DMS114 treated with DMSO at 0.1 percent for 48 hours (cell line): ENCODE measurements at regions not wholly inside any gene's neighbourhood (a gene's known extent, or its start where the extent isn't known, plus 50 kb on each side); places are given as distances from the start of the nearest gene placed in this dataset.
"Not testable (repeated sequence)": the region's sequence is repeated elsewhere in the genome, so short reads cannot be mapped to it uniquely, and the experiment has no call there.

ENCODE experiments used
- DNase-seq: peaks from one replicate; lab custom pipeline; 2025; ENCODE audit not compliant: unreplicated experiment; lab: John Stamatoyannopoulos, UW

DNA sequence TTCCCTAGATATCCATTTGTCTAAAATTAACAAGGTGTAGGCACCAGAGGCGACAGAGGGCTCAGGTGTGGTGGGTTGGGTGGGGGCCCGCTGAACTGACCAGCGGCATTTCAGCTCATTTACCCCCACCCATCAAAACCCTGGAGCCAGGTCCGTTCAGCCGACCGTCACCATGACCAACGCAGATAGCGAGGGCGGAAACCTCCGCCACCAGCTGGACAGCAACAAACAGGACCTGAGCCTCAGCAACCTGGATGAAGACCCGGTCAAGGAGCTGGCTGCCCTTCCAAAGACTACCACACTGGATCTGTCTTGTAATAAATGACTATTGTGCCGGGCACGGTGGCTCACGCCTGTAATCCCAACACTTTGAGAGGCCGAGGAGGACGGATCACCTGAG, 120.8 kb upstream of the LGSN start:
- DNase-seq = no peak

GRCh38 chr6:63441266-63441956, 121.6 kb upstream of the LGSN start:
- peak; percentile 23 for DNase-seq

DNA sequence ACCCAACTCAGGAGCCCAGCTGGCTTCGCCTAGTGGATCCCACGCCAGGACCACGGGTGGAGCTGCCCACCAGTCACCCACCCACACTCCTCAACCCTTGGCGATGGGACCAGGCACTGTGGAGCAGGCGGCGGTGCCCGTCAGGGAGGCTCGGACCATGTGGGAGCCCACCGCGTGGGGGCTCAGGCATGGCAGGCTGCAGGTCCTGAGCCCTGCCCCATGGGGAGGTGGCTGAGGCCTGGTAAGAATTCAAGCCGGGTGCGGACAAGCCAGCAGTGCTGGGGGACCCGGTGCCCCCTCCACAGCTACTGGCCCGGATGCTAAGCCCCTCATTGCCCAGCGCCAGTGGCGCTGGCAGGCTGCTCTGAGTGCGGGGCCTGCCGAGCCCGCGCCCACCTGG, 123.1 kb upstream of the LGSN start:
- no peak for DNase-seq

DNA sequence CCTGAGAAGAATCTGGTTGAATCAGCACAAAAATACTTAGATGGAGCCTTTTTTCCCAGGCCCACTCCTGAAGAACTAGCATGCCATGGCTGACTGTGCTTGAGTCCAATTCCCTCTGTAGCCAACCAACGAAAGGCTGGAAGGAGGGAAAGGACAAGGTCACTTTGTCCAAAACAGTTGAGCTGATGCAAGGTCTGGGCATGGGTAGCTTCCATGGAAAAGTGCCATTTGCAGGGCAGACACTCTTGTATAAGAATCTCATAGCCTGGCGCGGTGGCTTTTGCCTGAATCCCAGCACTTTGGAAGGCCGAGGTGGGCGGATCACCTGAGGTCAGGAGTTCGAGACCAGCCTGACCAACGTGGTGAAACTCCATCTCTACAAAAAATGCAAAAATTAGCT, 125.0 kb upstream of the LGSN start:
- DNase-seq = no peak

- DNase-seq = no peak
Measured at GRCh38 chr6:63446405-63446804, 125.9 kb upstream of the LOC128125822 start.

- DNase-seq = no peak
Measured at GRCh38 chr6:63447134-63447533, 125.1 kb upstream of the LOC128125822 start.

- DNase-seq = no peak
Measured at GRCh38 chr6:63448229-63448628, 124.1 kb upstream of the LOC128125822 start.

DNA sequence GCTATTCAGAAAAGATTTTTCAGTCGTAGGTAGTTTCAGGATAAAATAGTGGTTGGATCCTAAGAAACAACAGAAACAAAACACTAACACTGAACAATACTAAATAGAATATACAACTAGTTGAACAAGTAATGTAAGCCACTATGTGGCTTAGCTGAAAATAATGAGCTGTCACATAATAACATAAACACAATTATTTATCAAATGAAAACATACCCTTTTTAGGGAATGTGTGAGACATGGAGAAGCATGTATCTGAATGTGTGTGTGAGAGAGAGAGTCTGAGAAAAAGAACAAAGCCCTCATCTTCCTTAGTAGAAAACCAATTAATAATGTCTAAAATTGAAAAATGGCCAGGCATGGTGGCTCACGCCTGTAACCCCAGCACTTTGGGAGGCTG, 122.6 kb upstream of the LOC128125822 start:
- no peak for DNase-seq

GRCh38 chr6:63451238-63451637, 121.0 kb upstream of the LOC128125822 start:
- DNase-seq = no peak

- no peak for DNase-seq
Measured at GRCh38 chr6:63452125-63452524, 120.2 kb upstream of the LOC128125822 start.

- no peak for DNase-seq
Measured at GRCh38 chr6:63456734-63457133, 115.5 kb upstream of the LOC128125822 start.

DNA sequence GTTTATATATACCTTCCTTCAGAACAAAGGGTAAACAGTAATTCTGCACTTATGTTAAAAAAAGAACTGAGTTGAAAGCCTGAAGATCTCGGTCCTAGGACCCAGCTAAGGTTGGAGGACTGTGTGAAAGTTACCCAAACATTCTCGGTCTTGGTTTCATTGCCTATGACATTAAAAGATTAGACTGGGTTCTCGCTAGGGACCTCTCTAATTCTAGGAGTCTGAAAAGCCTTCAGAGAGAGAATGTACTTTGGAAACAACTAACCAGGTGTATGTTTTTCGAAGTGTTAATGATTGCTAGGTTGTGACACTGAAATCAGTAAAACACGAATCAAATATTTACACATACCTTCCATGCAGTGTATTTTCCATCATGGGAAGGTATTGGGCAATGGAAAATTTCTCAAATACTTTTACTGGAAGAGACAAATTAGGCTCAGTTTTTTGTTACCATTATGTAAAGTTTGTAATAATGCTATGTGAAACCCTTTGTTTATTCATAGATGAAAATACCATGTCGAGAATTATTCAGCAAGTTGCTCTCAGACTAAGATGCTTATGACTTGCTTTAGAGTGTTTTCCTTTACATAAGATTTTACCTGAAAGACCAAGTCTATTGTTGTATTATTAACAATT, 113.7 kb upstream of the LOC128125822 start:
- DNase-seq = no peak

DNA sequence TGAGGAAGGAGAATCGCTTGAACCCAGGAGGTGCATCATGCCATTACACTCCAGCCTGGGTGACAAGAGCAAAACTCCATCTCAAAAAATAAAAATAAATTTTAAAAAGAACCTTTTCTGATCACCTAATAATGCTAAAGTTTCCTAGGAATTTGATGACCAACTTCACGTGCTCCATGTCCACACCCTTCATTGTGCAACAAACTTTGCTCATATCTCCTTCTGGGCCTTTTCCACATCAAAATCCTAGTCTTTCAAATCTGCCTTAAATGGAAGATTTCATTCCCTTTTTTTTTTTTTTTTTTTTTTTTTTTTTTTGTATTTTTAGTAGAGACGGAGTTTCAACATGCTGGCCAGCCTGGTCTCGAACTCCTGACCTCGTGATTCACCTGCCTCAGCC, 112.5 kb upstream of the LOC128125822 start:
- DNase-seq = no peak

DNA sequence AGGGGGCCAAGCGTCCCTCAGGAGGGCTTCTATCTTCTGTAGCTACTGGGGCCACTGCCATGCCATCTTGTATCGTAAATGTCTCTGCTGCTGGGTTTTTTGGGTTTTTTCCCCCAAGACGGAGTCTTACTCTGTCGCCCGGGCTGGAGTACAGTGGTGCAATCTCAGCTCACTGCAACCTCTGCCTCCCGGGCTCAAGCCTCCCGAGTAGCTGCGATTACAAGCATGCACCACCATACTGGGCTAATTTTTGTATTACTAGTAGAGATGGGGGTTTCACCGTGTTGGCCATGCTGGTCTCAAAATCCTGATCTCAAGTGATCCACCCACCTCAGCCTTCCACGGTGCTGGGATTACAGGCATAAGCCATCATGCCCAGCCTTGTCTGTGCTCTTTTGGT, 111.3 kb upstream of the LOC128125822 start:
- no peak for DNase-seq

DNA sequence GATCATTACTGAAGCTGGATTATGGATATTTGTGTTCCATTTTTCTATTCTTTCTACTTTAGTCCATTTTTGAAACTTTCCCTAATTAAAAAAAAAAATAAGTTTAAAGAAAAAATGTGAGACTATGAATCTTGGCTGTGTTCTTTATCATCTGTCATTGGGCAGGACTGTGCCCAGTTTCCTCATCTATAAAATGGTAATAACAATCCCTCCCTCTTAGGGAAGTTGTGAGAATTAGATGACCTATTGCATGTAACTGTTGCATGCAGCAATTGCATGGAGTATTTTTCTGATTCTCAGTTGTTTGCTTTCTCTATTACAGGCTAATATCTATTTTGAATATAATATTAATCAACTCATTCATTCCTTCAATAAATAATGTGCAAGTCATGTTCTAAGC, 108.2 kb upstream of the LOC128125822 start:
- no peak for DNase-seq

DNA sequence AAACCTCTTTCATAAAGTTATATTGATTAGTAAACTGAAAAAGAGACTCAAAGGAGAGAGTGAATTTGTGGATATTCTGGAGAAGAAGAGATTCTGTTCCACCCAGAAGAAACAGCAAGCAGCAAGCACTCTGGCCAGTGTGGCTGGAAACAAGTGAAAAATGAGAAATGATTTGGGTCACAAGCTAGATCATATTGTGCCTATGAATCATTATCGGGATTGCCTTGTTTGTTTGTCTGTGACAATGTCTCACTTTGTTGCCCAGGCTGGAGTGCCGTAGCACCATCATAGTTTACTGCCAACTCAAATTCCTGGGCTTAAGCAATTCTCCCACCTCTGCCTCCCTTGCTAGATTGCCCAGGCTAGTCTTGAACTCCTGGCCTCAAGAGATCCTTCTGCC, 106.5 kb upstream of the LOC128125822 start:
- DNase-seq = no peak

- no peak for DNase-seq
Measured at GRCh38 chr6:63466242-63466733, 106.0 kb upstream of the LOC128125822 start.

DNA sequence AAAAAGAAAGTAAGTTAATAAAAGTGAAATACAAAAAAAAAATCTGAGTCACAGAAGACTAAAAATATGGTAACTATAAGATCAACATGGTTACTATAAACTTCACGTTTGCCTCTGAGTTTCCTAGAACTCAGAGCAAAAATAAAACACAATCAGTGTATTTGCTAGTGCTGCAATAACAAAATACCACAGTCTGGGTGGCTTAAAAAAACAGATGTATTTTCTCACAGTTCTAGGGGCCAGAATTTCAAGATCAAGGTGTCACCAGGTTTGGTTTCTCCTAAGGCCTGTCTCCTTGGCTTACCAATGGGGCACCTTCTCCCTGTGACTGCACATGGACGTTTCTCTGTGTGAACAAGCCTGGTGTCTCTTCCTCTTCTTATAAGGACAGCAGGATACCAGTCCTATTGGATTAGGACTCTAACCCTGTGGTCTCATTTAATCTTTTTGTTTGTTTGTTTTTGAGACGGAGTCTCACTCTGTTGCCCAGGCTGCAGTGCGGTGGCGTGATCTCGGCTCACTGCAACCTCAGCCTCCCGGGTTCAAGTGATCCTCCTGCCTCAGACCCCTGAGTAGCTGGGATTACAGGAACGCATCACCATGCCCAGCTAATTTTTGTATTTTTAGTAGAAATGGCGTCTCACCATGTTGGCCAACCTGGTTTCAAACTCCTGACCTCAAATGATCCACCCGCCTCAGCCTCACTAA, 104.9 kb upstream of the LOC128125822 start:
- no peak for DNase-seq

DNA sequence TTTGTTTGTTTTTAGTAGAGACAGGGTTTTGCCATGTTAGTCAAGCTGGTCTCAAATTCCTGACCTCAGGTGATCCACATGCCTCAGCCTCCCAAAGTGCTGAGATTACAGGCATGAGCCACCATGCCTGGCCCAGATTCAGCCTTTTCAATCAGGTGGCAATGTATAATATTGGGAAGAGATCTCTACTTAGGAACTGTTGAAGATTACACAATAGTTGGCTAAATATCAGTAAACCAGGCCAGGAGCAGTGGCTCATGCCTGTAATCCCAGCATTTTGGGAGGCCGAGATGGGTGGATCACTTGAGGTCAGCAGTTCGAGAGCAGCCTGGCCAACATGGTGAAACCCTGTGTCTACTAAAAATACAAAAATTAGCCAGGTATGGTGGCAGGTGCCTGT, 101.1 kb upstream of the LOC128125822 start:
- not testable (repeated sequence) for DNase-seq

DNA sequence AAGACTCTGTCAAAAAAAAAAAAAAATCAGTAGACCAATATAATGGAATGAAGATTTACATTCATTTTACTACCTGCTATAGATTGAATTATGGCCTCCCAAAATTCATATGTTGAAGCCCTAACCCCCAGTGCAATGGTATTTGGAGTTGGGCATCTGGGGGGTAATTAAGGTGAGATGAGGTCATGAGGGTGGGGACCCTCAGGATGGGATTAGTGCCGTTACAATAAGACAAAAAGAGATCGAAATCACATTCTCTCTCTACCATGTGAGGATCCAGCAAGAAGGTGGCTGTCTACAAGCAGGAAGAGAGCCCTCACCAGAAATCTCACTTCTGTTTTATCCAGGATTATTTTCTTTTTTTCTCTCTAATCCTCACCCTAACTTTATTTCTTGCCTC, 100.6 kb upstream of the LOC128125822 start:
- no peak for DNase-seq

- no peak for DNase-seq
Measured at GRCh38 chr6:63475707-63476106, 96.6 kb upstream of the LOC128125822 start.

- DNase-seq = no peak
Measured at GRCh38 chr6:63476302-63476701, 96.0 kb upstream of the LOC128125822 start.
